ENCODE measurements at regions not wholly inside any gene's neighbourhood (a gene's known extent, or its start where the extent isn't known, plus 50 kb on each side); places are given as distances from the start of the nearest gene placed in this dataset.

- TF ChIP-seq CTCF (IDR thresholded peaks at IDR 0.05; ENCODE audit: borderline replicate concordance, extremely low read depth, low read length, poor library complexity, severe bottlenecking) (no peak), EZH2 (IDR thresholded peaks at IDR 0.05; ENCODE audit: borderline replicate concordance, low read depth, low read length, severe bottlenecking) (no peak)
Observed at GRCh38 chr12:31785318-31785717, 56.5 kb upstream of the AMN1 start.

Measured in DND-41 (cell line).